DMS153 treated with DMSO at 0.1 percent for 48 hours (cell line): ENCODE measurements at regions not wholly inside any gene's neighbourhood (a gene's known extent, or its start where the extent isn't known, plus 50 kb on each side); places are given as distances from the start of the nearest gene placed in this dataset.

Experiments
- DNase-seq: peaks from one replicate; lab custom pipeline; 2025; ENCODE audit not compliant: unreplicated experiment; lab: John Stamatoyannopoulos, UW

DNA sequence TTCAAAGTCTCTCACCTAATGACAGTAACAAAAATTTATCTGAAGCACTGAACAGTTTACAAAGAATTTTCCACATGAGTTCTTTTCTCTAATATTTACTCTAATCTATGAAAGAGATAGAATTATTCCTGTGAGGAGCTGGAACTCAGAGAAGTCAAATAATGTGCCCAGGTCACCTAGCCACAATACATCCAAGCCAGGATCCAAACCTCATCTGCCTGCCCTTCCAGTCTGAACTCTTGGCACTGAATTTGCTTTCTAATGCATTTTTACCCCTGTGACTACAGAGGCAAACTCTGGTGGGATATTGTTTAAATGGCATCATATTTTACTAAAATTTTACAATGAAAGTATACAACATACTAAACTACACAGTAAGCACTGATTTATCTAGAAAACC is 191.4 kb upstream of the RORA start:
- no peak for DNase-seq

DNA sequence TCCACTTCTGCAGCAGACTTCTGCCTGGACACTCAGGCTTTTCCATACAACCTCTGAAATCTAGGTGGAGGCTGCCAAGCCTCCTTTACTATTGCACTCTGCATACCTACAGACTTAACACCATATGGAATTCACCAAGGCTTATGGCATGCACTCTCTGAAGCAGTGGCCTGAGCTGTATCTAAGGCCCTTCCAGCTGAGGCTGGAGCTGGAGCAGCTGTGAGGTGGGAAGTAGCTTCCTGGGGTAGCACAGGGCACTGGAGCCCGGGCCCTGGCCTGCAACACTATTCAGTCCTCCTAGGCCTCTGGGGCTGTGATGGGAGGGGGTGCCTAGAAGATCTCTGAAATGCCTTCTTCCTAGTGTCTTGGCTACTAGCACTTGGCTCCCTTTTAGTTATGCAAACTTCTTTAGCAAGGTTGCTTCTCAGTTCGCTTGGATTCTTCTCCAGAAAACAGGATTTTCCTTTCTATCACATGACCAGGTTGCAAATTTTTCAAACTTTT is 186.6 kb upstream of the RORA start:
- no peak for DNase-seq

DNA sequence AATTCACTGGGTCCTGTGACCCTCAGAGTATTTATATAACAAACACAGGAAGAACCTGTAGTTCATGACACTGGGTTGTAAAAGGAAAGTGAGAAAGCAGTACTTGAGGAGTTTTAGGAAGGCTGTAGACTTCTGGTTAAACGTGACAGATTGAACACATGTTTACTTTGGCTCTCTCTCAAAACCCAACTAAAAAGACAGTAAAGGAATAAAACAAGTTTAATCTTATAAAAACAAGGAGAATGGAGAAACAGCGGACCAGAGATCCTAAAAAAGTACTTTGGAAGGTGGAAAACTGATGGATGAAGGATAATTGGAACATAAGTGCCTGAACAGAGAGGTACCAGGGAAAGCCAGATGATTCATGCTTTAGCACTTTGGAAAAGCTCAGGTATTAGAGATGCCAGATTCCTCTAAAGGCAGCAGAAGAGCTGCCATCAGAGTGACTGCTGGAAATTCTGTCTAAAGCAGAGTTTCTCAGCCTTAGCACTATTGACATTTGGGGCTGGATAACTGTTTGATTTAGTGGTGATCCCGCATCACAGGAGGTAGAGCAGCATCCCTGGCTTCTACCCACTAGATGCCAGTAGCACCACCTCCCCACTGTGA is 182.9 kb upstream of the RORA start:
- no peak for DNase-seq

DNA sequence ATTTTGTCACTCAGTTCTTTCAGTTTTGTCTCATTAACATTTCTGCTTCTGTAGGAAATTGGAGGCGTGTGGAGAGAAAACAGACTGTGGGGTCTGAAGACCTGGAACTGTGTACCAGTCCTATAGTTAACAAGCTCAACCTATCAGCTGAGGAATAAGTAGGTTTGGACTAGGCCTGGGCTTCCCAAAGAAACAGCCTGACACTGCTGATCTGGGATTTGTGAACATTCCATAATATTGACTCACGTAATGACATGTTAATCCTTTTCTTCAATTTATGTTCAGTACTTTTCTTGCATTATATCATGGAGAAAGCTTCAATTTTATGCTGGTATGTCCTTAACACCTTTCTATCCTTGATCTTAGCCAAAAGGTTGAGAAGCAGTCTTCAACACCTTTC is 181.6 kb upstream of the RORA start:
- DNase-seq = no peak

DNA sequence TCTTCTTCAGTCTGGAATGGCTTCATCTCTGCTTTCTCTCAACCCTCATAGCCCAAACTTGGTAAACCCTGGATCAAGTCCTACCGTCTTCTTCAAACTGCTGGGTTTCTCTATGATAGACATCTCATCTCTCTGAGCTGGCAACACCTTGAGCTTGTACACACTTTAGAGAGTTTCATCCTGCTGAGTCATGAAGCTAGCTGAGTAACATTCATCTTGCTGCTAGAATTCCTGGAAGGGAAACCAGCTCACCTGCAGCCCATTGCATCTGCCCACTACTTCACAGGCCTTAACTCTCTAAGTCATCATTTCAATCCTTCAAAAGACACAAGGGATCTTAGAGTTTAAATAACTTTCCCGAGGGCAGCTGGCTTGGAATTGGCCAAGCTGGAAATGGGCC is 175.5 kb upstream of the RORA start:
- DNase-seq = no peak

DNA sequence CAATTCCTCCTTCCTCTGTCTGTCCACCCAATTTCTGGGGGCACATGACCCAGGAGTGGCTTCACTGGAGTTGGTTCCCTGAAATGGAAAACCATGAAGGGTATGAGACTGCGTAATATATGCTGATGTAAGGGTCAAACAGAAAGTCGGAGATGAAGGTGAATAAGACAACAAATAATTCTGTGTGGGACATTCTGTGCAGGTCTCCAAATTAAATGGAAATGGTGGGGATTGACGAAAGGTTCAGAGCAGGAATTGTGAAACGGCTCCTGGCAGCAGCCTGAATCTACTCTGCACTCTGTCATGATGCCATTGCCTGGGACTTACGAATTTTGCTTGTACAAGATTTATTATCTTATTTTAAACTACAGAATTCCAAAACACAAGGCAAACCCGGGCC is 174.8 kb upstream of the RORA start:
- DNase-seq = no peak

DNA sequence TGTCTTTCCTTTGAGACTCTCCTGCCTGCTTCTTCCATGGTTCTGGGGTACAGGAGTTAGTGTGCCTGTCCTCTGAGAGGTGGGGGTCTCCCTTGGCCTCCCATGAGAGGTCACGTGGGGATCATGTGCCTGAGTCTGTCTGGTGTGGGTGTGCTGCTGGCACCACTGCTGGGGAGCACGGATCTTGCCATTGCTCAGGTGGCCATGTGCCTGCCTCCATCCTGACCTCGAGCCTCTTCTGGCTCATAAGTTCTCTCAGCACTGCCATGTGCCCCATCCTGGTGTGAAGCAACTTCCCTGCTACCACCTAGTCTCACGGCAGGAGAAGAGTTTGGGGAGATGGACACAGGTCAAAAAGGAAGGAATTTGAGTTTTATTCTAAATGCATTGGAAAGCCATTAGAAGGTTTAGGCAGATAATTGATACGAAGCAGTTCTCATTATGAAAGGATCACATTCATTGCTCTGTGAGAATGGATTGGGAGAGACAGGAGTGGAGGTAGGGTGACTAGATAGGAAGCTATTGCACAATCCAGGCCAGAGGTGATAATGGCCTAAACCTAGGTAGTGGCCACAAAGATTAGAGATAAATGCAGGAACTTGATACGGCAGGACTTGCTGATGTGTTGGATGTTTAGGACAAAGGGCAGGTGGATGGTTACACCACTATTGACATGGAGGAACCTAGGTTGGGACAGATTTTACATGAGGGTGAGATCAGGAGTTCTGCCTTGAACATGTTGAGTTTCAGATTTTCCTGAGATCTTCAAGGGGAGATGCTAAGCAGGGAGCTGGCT is 173.0 kb upstream of the RORA start:
- DNase-seq = no peak

DNA sequence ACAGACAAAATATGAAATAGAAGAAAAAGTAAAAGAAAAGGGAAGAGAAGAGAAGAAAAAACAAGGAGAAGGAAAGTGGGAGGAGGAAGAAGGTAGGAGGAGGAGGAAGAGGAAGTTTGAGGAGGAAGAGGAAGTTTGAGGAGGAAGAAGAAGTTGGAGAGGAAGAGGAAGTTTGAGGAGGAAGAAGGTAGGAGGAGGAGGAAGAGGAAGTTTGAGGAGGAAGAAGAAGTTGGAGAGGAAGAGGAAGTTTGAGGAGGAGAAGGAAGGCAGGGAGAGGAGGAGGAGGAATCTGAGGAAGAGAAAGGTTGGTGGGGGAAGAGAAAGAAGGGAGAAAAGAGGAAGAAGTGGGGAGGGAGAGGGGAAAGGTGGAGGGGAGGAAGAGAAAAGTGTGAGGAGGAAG is 169.2 kb upstream of the RORA start:
- DNase-seq = no peak

DNA sequence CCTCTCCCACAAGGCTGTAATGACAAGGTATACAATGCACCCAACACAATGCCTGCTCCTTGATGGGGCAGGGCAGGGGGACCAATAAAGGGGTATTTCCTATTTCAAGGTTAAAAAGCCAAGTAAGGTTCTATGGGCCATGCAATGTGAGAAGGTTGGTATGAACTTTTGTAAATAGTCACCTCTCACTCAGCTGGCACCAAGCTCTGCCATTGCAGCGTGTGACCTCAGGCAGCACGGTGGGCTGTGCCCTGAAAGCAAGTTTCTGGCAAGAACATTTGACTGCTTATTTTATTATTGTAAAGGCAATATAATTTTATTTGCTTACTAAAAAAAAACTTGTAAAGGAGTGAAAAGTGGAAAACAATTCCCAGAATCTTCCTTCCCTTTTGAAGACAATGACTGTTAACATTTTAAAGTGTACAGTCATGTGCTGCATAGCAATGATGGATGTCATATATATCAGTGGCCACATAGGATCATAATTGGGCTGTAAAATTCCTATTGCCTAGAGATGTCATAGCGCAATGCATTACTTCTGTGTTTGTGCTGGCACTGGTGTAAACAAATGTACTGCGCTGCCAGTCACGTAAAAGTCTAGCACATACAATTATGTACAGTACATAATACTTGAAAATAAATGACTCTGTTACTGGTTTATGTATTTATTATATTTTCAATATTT is 167.3 kb upstream of the RORA start:
- DNase-seq = no peak

DNA sequence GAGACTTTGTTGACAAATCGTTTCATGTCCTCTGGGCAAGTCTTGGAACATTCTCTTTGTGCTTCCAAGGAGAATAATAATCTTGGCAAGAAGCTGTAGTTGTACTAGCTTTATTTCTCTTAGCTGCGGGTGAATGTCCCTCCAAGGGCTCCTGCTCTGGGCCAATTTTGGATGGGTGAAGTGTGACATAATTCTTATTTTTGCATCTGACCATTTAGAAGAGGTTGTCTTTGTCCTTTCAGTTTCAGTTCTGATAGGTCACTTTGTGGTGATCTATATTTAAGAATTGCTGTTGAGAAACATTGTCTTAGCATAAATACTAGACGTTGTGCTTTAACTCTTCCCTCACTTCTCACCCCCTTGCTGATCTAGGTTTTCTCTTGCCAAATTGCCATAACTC is 164.8 kb upstream of the RORA start:
- DNase-seq = no peak

DNA sequence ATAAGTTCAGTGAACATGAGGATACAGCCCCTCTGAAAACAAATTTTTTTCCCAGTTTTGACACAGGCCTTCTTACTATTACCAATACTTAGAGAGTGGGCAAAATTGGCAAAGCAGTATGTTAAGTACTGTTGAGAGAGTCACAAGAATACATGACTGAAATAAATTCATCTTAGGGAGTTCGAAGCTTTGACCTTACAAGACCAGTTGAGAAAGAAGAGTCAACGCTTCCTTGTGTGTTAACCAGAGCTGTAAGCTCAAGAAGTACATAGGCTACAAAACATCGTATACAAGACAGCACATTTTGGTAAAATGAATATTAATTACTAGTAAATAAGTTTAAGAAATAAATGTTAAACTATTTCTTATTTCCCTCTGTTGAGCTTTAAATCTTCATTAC is 164.4 kb upstream of the RORA start:
- no peak for DNase-seq

DNA sequence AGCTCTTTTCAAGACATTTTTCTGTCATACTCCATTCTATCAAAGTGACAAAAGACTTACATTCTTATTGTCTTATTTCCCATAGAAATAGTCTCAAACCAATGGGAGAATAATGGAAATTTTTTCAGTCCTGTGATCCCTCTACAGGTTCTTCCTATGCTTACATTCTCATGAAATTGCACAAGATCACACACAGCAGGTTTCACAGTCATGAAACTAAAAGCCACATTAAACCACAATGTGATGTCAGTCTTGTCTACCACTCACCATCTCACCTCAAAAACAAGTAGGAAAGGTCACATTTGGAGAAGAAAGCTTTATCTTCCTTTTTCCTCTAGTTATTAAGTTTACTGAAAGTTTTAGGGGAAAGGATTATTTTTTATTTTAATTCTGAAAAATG is 161.0 kb upstream of the RORA start:
- DNase-seq = no peak

DNA sequence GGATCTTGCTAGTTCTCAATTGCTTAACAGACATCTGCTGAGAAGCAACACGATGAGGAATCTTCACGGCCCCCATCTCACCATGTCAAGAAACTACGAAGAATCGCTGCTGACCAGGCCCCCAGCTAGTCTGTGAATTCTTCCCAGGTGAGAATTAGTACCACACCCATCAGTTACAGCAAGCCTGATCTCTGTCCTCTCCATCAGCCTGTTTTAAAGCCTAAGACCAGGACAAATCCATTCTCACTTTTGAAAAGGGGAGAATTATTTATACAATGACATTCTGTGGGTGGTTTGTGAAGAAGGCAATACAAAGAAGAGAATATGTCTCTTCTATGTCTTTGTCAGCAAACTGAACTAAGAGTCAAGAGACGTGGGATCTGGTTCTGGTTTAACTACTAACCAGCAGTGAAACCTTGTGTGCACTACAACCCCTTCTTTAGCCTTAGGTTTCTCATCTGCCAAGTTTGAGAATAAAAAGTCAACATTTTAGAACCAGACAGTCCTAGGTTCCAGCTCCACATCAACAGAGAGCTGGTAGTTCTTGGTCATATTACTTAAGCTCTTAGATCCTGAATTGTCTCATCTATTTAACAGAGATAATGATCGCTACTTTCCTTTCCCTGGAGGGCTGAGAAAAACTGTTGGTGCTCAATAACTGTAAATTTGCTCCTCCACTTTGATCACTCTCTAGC is 160.4 kb upstream of the RORA start:
- DNase-seq = no peak

DNA sequence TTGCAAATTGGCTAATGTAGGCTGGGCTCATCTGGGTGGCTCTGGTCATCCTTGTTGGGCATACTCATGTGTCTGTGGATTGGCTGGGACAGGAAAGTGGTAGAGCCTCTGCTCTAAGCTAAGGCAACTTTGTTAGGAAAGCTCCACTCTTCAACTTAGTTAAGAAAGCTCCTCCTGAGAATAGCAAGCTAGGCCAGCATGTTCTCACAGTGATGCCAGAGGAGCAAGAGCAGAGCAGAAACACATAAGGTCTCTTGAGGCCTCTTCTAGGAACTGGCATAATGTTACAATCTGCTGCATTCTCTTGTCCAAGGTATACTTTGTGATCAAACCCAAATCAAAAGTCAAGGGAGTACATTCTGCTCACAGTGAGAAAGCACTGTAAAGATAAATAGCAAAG is 158.6 kb upstream of the RORA start:
- no peak for DNase-seq

DNA sequence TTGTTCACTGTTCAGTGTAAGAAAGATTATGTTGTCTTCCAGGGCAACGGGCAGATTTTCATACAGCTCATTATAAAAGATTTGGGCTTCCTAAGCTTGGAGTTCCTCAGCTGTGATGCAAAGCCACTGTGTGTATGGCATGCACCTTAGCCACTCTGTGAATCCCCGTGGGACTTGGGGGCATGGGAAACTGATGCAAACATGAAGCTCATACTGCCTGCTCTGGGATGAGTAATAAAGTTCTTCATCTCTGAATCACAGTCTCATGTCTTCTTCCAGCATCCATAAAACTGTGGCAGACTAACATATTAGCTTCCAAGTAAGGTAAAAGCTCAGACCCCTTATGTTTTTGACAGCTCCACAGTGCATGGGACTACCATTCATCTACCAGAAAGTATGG is 154.3 kb upstream of the RORA start:
- no peak for DNase-seq

DNA sequence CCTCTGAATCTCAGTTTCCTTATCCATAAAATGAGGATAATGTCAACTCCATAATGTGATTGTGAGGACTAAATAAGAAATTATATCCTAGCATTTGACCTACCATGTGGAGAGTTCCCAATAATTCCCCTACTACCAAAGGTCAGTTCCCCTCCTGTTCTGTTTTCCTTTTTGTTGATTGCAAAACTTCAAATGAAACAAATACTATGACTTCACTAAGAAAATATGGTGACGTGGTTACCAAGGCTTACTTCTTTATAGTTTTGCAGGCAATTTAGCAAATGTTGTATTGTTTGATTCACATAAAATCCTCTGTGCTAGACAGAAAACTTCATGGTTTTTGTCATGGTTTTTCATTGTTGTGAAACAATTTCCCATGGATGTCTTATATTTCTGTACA is 153.8 kb upstream of the RORA start:
- DNase-seq = no peak

DNA sequence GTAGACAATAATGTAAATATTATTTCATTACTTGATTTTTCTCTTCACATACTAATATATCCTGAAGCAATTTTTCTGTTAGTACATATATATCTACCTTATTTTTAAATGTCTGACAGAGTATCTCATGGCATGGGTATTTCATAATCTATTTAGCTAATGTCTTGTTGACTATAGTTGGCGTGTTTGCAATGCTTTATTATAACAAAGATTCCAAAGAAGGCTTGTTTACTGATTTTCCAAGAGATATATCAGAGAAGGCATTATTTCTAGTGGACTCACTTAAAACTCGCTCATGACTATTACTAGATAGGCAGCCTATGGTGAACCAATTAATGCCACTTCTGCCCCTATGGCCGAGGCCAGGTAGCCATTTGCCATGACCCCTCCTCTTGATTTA is 152.4 kb upstream of the RORA start:
- no peak for DNase-seq

DNA sequence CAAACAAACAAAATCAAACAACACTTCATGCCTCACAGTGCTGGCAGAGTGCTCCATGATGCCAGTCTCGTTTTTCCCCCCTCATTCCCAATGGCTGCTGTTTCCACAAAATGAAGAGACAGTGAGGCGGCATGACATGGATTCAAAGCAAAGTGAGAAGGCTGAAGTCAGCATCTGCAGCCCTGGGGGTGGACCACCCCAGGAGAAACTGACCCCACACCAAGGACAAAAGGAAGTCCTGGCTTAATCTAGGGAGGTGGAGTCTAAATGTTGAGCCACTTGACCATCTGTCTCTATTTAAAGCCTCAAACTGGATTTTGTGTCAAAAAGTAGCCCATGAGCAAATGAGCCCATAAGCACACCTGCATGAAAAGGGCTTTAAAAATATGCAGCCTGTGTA is 151.2 kb upstream of the RORA start:
- DNase-seq = no peak

DNA sequence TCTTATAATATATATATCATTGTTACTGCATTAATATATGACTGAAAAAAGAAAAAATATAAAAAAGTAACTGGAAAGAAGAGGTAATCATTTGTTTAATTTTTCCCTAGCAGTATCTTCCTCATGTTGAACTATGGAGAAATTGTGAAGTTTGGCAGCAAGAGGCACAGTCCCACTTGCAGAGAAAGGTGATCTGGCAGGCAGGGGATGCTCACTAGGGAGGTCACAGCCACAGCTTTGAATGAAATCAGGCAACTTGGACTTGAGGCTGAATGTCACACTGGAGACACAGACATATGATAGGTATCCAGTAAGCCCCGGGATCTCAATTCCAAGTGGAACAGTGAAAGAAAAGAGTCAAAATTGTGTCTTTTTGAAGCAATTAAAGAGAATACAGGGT is 149.9 kb upstream of the RORA start:
- no peak for DNase-seq

DNA sequence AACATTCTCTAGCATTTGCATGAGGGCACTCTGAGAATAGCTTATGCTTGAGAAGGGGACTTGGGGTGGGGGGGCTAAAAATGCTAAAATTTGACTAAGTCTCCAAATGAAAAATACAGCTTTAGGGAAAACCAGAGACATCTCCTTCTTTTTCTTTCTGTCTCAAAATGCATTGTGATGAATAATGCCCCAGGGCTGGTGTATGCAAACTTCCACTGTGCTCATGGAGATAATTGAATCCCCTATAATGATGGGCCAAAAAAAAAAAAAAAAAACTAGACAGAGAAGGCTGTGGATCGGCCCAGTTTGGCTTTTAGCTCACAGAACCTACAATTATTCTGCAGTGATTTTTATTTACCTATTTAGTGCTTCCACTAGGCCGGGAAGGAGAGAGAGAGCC is 147.9 kb upstream of the RORA start:
- no peak for DNase-seq

DNA sequence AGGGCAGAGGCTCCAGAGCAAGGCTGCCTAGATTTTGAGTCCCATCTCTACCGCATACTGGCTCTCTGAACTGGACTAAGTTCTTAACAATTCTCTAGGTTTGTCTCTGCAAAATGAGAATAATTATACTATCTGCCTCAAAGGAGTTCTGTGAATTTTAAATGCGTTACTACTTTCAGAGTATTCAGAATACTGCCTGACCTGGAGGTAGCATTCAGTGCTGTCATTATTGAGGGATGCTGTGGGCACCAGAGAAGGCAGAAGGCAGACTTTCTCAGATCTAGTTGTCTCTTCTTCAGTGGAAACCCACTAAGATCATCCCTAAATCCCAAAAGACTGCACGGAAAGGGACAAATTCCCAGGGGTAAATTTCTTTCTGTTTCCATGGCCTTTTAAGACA is 147.4 kb upstream of the RORA start:
- DNase-seq = no peak

DNA sequence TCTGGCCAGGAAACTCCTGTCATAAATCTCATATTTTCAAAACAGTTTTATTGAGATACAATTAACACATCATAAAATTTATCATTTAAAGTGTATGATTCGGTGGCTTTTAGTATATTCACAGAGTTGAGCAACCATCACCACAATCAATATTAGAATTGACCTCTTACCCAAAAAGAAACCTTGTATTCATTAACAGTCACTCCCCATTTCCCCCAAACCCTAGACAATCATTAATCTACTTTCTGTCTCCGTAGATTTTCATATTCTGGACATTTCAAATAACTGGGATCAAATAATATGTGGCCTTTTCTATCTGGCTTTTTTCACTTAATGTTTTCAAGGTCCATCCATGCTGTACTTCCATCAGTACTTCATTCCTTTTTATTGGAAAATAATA is 145.7 kb upstream of the RORA start:
- DNase-seq = no peak
